GM18505 (cell line): ENCODE measurements at regions not wholly inside any gene's neighbourhood (a gene's known extent, or its start where the extent isn't known, plus 50 kb on each side); places are given as distances from the start of the nearest gene placed in this dataset.

Experiments used
- ATAC-seq: cut with Tn5 transposase; IDR thresholded peaks from one replicate; pipeline ENCODE4 v1.9.1; 2021; ENCODE audit not compliant: unreplicated experiment
- POLR2A ChIP-seq: IDR thresholded peaks from 4 replicates; pipeline ENCODE4 v1.6.1; 2011; ENCODE audit warnings: borderline replicate concordance; ENCODE audit not compliant: insufficient read depth, insufficient read length; ENCODE audit errors: extremely low read depth

- no peak for ATAC-seq
- no peak for TF ChIP-seq POLR2A
Measured at GRCh38 chr4:71231129-71232055, 107.4 kb upstream of the SLC4A4 start.

GRCh38 chr4:71232056-71232430 is 106.8 kb upstream of the SLC4A4 start:
- TF ChIP-seq POLR2A = no peak
- no peak for ATAC-seq

- ATAC-seq = no peak
Measured at GRCh38 chr4:71232846-71233245, 106.0 kb upstream of the SLC4A4 start.

GRCh38 chr4:71235311-71236201 is 103.3 kb upstream of the SLC4A4 start:
- ATAC-seq = no peak
- TF ChIP-seq POLR2A = no peak

More at GRCh38 chr4:71232846-71233245, 106.0 kb upstream of the SLC4A4 start:
- no peak for TF ChIP-seq POLR2A

- TF ChIP-seq POLR2A = no peak
- ATAC-seq = no peak
Measured at GRCh38 chr4:71236226-71236625, 102.6 kb upstream of the SLC4A4 start.

- no peak for TF ChIP-seq POLR2A
- no peak for ATAC-seq
Measured at GRCh38 chr4:71237641-71238040, 101.2 kb upstream of the SLC4A4 start.

- no peak for TF ChIP-seq POLR2A
- ATAC-seq = no peak
Measured at GRCh38 chr4:71239365-71239764, 99.5 kb upstream of the SLC4A4 start.

GRCh38 chr4:71240094-71240493 is 98.7 kb upstream of the SLC4A4 start:
- no peak for ATAC-seq
- no peak for TF ChIP-seq POLR2A

- no peak for TF ChIP-seq POLR2A
- ATAC-seq = no peak
Measured at GRCh38 chr4:71241501-71242288, 97.1 kb upstream of the SLC4A4 start.

GRCh38 chr4:71243091-71243833 is 95.6 kb upstream of the SLC4A4 start:
- ATAC-seq = no peak
- no peak for TF ChIP-seq POLR2A

GRCh38 chr4:71247706-71248105 is 91.1 kb upstream of the SLC4A4 start:
- TF ChIP-seq POLR2A = no peak
- no peak for ATAC-seq

GRCh38 chr4:71251261-71251660 is 87.6 kb upstream of the SLC4A4 start:
- no peak for TF ChIP-seq POLR2A
- ATAC-seq = no peak
